IMR-90 (cell line): ENCODE measurements at regions not wholly inside any gene's neighbourhood (a gene's known extent, or its start where the extent isn't known, plus 50 kb on each side); places are given as distances from the start of the nearest gene placed in this dataset.

Source experiments
- ATAC-seq: fragments of 200-7000 bp; cut with Tn5 transposase; 2 replicates; pipeline ENCODE4 v1.9.1; 2020; ENCODE audit warnings: low read depth, mild to moderate bottlenecking, moderate library complexity
- BruUV-seq: library from RNA; stranded (reverse); fragments of 400-500 nt; replicated peaks from 2 replicates; lab custom pipeline; 2021; lab: Mats Ljungman, UMichigan
- CTCF ChIA-PET: fragments of 300-600 bp; formaldehyde crosslinking; extraction: SDS; loops from one replicate; lab custom pipeline; 2021; ENCODE audit warnings: antibody characterized with exemption; lab: Yijun Ruan, JAX
- POLR2A ChIA-PET: fragments of 300-600 bp; sonication (Branson Sonifier 250); formaldehyde crosslinking; loops from one replicate; lab custom pipeline; 2022; ENCODE audit warnings: antibody characterized with exemption; ENCODE audit not compliant: unreplicated experiment; lab: Charles Lee
- DNase-seq: peaks from one replicate; pipeline ENCODE4 v3.0.0; 2013
- H2AFZ ChIP-seq: replicated peaks from 2 replicates; pipeline ENCODE3; 2013; ENCODE audit warnings: low read length, mild to moderate bottlenecking; ENCODE audit not compliant: poor library complexity
- H2AK5ac ChIP-seq: 2 replicates; pipeline ENCODE4 v1.6.1; 2013; ENCODE audit warnings: low read depth, low read length, inconsistent platforms
- H2AK9ac ChIP-seq: replicated peaks from 2 replicates; pipeline ENCODE3; 2013; ENCODE audit warnings: mild to moderate bottlenecking, low read depth, low read length, moderate library complexity; ENCODE audit not compliant: poor library complexity
- H2BK120ac ChIP-seq: 2 replicates; pipeline ENCODE4 v1.6.1; 2013; ENCODE audit warnings: low read depth, low read length, inconsistent platforms
- H2BK15ac ChIP-seq: 3 replicates; pipeline ENCODE4 v1.6.1; 2013; ENCODE audit warnings: low read depth, low read length, inconsistent platforms
- H2BK20ac ChIP-seq: 2 replicates; pipeline ENCODE4 v1.6.1; 2013; ENCODE audit warnings: low read depth, mild to moderate bottlenecking, inconsistent platforms, low read length, moderate library complexity
- H2BK5ac ChIP-seq: 2 replicates; pipeline ENCODE4 v1.6.1; 2013; ENCODE audit warnings: mild to moderate bottlenecking, low read depth, low read length, inconsistent platforms; ENCODE audit not compliant: poor library complexity, severe bottlenecking
- H3K14ac ChIP-seq: replicated peaks from 2 replicates; pipeline ENCODE4 v1.6.1; 2013; ENCODE audit warnings: low read depth, low read length, inconsistent platforms
- H3K18ac ChIP-seq: 2 replicates; pipeline ENCODE4 v1.6.1; 2013; ENCODE audit warnings: low read depth, low read length, control low read depth
- H3K23ac ChIP-seq: 2 replicates; pipeline ENCODE4 v1.6.1; 2013; ENCODE audit warnings: low read depth, low read length, inconsistent platforms
- H3K27ac ChIP-seq: 2 replicates; pipeline ENCODE4 v1.5.1; 2013; ENCODE audit warnings: mild to moderate bottlenecking, control low read depth, low read length; ENCODE audit not compliant: insufficient read depth
- H3K27me3 ChIP-seq: 2 replicates; pipeline ENCODE4 v1.6.1; 2013; ENCODE audit warnings: low read length; ENCODE audit not compliant: control insufficient read depth, insufficient read depth
- H3K36me3 ChIP-seq: 2 replicates; pipeline ENCODE4 v1.6.1; 2013; ENCODE audit warnings: low read length, mixed read lengths; ENCODE audit not compliant: control insufficient read depth, insufficient read depth
- H3K4ac ChIP-seq: 2 replicates; pipeline ENCODE4 v1.6.1; 2013; ENCODE audit warnings: low read depth, low read length, inconsistent platforms
- H3K4me1 ChIP-seq: 2 replicates; pipeline ENCODE4 v1.6.1; 2013; ENCODE audit warnings: low read length, mixed read lengths; ENCODE audit not compliant: control insufficient read depth, insufficient read depth
- H3K4me2 ChIP-seq: 2 replicates; pipeline ENCODE4 v1.6.1; 2013; ENCODE audit warnings: low read depth, mild to moderate bottlenecking, control low read depth, low read length, moderate library complexity
- H3K4me3 ChIP-seq: 2 replicates; pipeline ENCODE4 v1.5.1; 2013; ENCODE audit warnings: low read depth, mild to moderate bottlenecking, control low read depth, low read length, moderate library complexity; ENCODE audit not compliant: insufficient read depth
- H3K56ac ChIP-seq: 2 replicates; pipeline ENCODE4 v1.6.1; 2013; ENCODE audit warnings: low read length, inconsistent platforms; ENCODE audit not compliant: insufficient read depth; ENCODE audit errors: extremely low read depth
- H3K79me1 ChIP-seq, 2 experiments: 2 replicates each; pipeline ENCODE4 v1.6.1; 2013; ENCODE audit warnings: low read length in 2 of 2, inconsistent platforms in 1 of 2, low read depth in 1 of 2
- H3K9ac ChIP-seq: 2 replicates; pipeline ENCODE4 v1.6.1; 2013; ENCODE audit warnings: low read depth, low read length, control low read depth
- H3K9me1 ChIP-seq: 2 replicates; pipeline ENCODE4 v1.6.1; 2013; ENCODE audit warnings: low read length, inconsistent platforms; ENCODE audit not compliant: insufficient read depth
- H3K9me3 ChIP-seq: 2 replicates; pipeline ENCODE4 v1.6.1; 2013; ENCODE audit warnings: low read length; ENCODE audit not compliant: control insufficient read depth, insufficient read depth
- H4K20me1 ChIP-seq: 2 replicates; pipeline ENCODE4 v1.6.1; 2013; ENCODE audit warnings: low read length, inconsistent platforms; ENCODE audit not compliant: insufficient read depth
- H4K5ac ChIP-seq: 2 replicates; pipeline ENCODE4 v1.6.1; 2013; ENCODE audit warnings: mild to moderate bottlenecking, low read depth, low read length, control low read depth
- H4K8ac ChIP-seq, 2 experiments: 2 replicates each; pipeline ENCODE4 v1.6.1; 2013; ENCODE audit warnings: low read depth in 2 of 2, low read length in 2 of 2, control low read depth in 1 of 2, inconsistent platforms in 1 of 2
- H4K91ac ChIP-seq: 2 replicates; pipeline ENCODE4 v1.6.1; 2013; ENCODE audit warnings: low read depth, low read length, inconsistent platforms; ENCODE audit not compliant: insufficient read depth
- BHLHE40 ChIP-seq: fragments of 150-350 bp; IDR thresholded peaks from 2 replicates; pipeline ENCODE4 v1.6.1; 2016; ENCODE audit warnings: mild to moderate bottlenecking, low read depth, low read length
- CEBPB ChIP-seq: IDR thresholded peaks from 2 replicates; pipeline ENCODE4 v1.6.1; 2012; ENCODE audit warnings: low read depth, low read length, improper control_type of control experiment
- CHD1 ChIP-seq: IDR thresholded peaks from 2 replicates; pipeline ENCODE4 v1.6.1; 2012; ENCODE audit warnings: low read depth, low read length, improper control_type of control experiment
- CTCF ChIP-seq: conservative IDR thresholded peaks from 2 replicates; pipeline ENCODE4 v1.5.1; 2012; ENCODE audit warnings: mild to moderate bottlenecking, low read depth, low read length, improper control_type of control experiment
- MAFK ChIP-seq: IDR thresholded peaks from 2 replicates; pipeline ENCODE4 v1.6.1; 2012; ENCODE audit warnings: low read depth, low read length, improper control_type of control experiment
- MXI1 ChIP-seq: IDR thresholded peaks from 2 replicates; pipeline ENCODE4 v1.6.1; 2012; ENCODE audit warnings: low read depth, mild to moderate bottlenecking, low read length, moderate library complexity, borderline replicate concordance
- RAD21 ChIP-seq: IDR thresholded peaks from 2 replicates; pipeline ENCODE4 v1.6.1; 2012; ENCODE audit warnings: low read length, improper control_type of control experiment
- RCOR1 ChIP-seq: IDR thresholded peaks from 2 replicates; pipeline ENCODE4 v1.6.1; 2012; ENCODE audit warnings: mild to moderate bottlenecking, low read length, improper control_type of control experiment; ENCODE audit not compliant: insufficient replicate concordance
- RFX5 ChIP-seq: IDR thresholded peaks from 2 replicates; pipeline ENCODE4 v1.8.0; 2012; ENCODE audit warnings: low read depth, mild to moderate bottlenecking, low read length, moderate library complexity
- USF2 ChIP-seq: fragments of 150-350 bp; IDR thresholded peaks from 2 replicates; pipeline ENCODE4 v1.6.1; 2017; ENCODE audit warnings: mild to moderate bottlenecking, antibody characterized with exemption, low read length, low read depth
- WGBS, 2 experiments: methylation state at CpG; one replicate each; pipeline versions ENCODE4 v1.1.5 to v1.1.7; 2013; ENCODE audit warnings: missing lambda C conversion rate in 2 of 2; ENCODE audit not compliant: insufficient read length in 1 of 2; ENCODE audit errors: extremely low coverage in 2 of 2; 5-methylcytosine and 5-hydroxymethylcytosine counted together
- dilution Hi-C: fragments of 300-500 bp; cut with HindIII; formaldehyde crosslinking; loops from one replicate; pipeline ENCODE4 v1.14.3; 2018; ENCODE audit warnings: low sequenced_read_pairs; ENCODE audit not compliant: unreplicated experiment
- in situ Hi-C: fragments of 300-500 bp; cut with MboI; formaldehyde crosslinking; loops from 3 replicates; pipeline ENCODE4 v1.14.3; 2019; ENCODE audit warnings: low sequenced_read_pairs, inconsistent platforms, mixed read lengths
- intact Hi-C: fragments of 100-400 bp; cut with micrococcal nuclease; formaldehyde crosslinking; loops from 2 replicates; pipeline ENCODE4 v1.10.0; 2022

GRCh38 chr4:31968842-31969241 is 1248.7 kb downstream of the PCDH7 start:
- no TSS peak for BruUV-seq
- no CpG with 5 or more reads among the region's 2 CpGs for WGBS, 2 experiments
- no peak overlapping the region for H3K56ac ChIP-seq

More at GRCh38 chr4:31968842-31969241, 1248.7 kb downstream of the PCDH7 start:
- Histone ChIP-seq H4K5ac (no peak overlapping the region), H2AFZ (no peak overlapping the region), H2AK5ac (no peak overlapping the region), H2BK20ac (no peak overlapping the region), H2BK5ac (no peak overlapping the region), H2BK120ac (no peak overlapping the region), H3K4me2 (no peak overlapping the region), H3K9me3 (0 out of 2 replicates have a peak, but pooled peaks cover 4% of the 10 kb centered on the region), H3K4ac (no peak overlapping the region), H4K91ac (no peak overlapping the region), H3K36me3 (no peaks in the 10 kb centered on the region), H4K8ac (no peak overlapping the region), H3K9me1 (no peaks in the 10 kb centered on the region), H3K18ac (no peak overlapping the region), H3K4me3 (no peak overlapping the region), H3K14ac (no peak overlapping the region), H3K23ac (no peak overlapping the region), H3K27me3 (no peaks in the 10 kb centered on the region), H4K20me1 (no peaks in the 10 kb centered on the region), H2BK15ac (no peak overlapping the region), H2AK9ac (no peak overlapping the region), H3K79me1 (no peaks in the 10 kb centered on the region), H3K9ac (no peak overlapping the region), H3K27ac (no peak overlapping the region), H3K4me1 (no peaks in the 10 kb centered on the region)
- ATAC-seq (no peak), DNase-seq (no peak)
- intact Hi-C loops (no loop called here), dilution Hi-C loops (no loop called here), in situ Hi-C loops (no loop called here)
- POLR2A ChIA-PET, result no interaction called here
- no peak for TF ChIP-seq RAD21
- TF ChIP-seq CEBPB, result no peak
- TF ChIP-seq BHLHE40, result no peak
- TF ChIP-seq CTCF, result no peak
- no peak for TF ChIP-seq CHD1
- no peak for TF ChIP-seq RCOR1
- TF ChIP-seq MXI1, result no peak
- TF ChIP-seq RFX5, result no peak
- no peak for TF ChIP-seq USF2
- TF ChIP-seq MAFK, result no peak
- CTCF ChIA-PET, result no interaction called here
